ENCODE measurements at regions not wholly inside any gene's neighbourhood (a gene's known extent, or its start where the extent isn't known, plus 50 kb on each side); places are given as distances from the start of the nearest gene placed in this dataset.

- DNase-seq, result no peak
These were observed 197.8 kb upstream of the HDDC2 start for GRCh38 chr6:125499535-125499934.

GRCh38 chr6:125503181-125503580, 201.4 kb upstream of the HDDC2 start:
- no peak for DNase-seq

- peak; percentile 27 for DNase-seq
These were observed 206.4 kb upstream of the HDDC2 start for GRCh38 chr6:125507987-125508655.

- no peak for DNase-seq
These were observed 207.0 kb upstream of the HDDC2 start for GRCh38 chr6:125508793-125509192.

GRCh38 chr6:125509477-125509876, 207.7 kb upstream of the HDDC2 start:
- no peak for DNase-seq

- no peak for DNase-seq
These were observed 208.6 kb upstream of the HDDC2 start for GRCh38 chr6:125510405-125510804.

GRCh38 chr6:125511809-125512396, 210.1 kb upstream of the HDDC2 start:
- DNase-seq, result no peak

GRCh38 chr6:125512621-125513020, 210.9 kb upstream of the HDDC2 start:
- no peak for DNase-seq

GRCh38 chr6:125513978-125514377, 212.2 kb upstream of the HDDC2 start:
- no peak for DNase-seq

GRCh38 chr6:125516644-125517043, 214.9 kb upstream of the HDDC2 start:
- DNase-seq, result no peak

GRCh38 chr6:125519367-125519766, 217.6 kb upstream of the HDDC2 start:
- DNase-seq, result peak; percentile 11

- DNase-seq, result no peak
These were observed 222.6 kb upstream of the HDDC2 start for GRCh38 chr6:125524356-125524755.

GRCh38 chr6:125526007-125526720, 223.3 kb upstream of the HEY2 start:
- DNase-seq, result no peak

GRCh38 chr6:125528621-125529041, 220.8 kb upstream of the HEY2 start:
- peak; percentile 72 for DNase-seq

- no peak for DNase-seq
These were observed 220.4 kb upstream of the HEY2 start for GRCh38 chr6:125529061-125529460.

GRCh38 chr6:125533710-125534397, 215.6 kb upstream of the HEY2 start:
- peak; percentile 46 for DNase-seq

GRCh38 chr6:125534430-125535263, 214.8 kb upstream of the HEY2 start:
- no peak for DNase-seq

GRCh38 chr6:125537090-125537489, 212.3 kb upstream of the HEY2 start:
- DNase-seq, result no peak

GRCh38 chr6:125539892-125540291, 209.5 kb upstream of the HEY2 start:
- no peak for DNase-seq

GRCh38 chr6:125544819-125545218, 204.6 kb upstream of the HEY2 start:
- no peak for DNase-seq

GRCh38 chr6:125546841-125547251, 202.6 kb upstream of the HEY2 start:
- no peak for DNase-seq

GRCh38 chr6:125547381-125547780, 202.1 kb upstream of the HEY2 start:
- no peak for DNase-seq

All from eye (tissue), 1 donor.